ENCODE measurements at regions not wholly inside any gene's neighbourhood (a gene's known extent, or its start where the extent isn't known, plus 50 kb on each side); places are given as distances from the start of the nearest gene placed in this dataset.

DNA sequence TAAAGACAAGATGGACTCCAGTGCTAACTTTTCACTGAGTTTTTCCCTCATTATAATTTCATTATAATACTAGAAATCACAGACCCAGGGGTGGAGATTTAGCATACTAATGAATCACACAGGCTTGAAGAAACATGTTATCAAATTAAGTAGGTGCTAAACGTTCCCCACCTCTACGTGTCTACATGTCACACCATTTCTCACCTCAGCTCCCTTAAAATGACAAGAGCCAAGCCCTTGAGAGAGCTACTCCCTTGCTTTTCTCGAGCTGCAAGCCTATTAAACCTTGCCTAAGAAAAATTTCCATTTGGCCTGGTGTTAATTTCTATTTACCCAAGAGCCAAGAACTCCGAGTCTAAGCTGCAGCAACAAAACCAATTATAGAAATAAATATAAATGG is 396.3 kb upstream of the NEGR1 start:
- no peak for TF ChIP-seq CTCF (IDR thresholded peaks at IDR 0.05)
- no peaks in the 10 kb centered on the region for H3K27me3 Mint-ChIP-seq (ENCODE audit: low read depth in 3 of 3)

DNA sequence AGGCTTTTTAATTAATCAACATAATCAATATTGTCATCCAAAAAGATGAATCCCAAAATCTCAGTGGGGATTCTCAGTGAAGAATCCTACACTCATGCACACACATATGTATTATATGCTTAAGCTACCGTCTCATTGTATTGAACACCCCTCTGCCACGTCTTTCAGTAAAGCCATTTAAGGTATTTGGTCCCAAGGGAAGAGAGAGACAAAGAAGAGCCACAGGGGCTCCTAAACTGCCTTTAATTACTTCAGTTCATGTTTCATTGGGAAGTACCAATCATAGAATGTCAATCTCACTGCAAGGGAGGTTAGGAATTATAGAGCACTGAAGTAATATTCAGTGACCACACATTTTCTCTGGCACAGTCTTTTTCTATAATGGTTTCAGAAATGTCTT is 388.6 kb upstream of the NEGR1 start:
- no peak for DNase-seq
- intact Hi-C loops (cut with micrococcal nuclease) = no loop called here
- H3K4me1 Mint-ChIP-seq = no peaks in the 10 kb centered on the region
- no peak overlapping the region for H3K9ac ChIP-seq (ENCODE audit: insufficient read depth, low read length, poor library complexity, severe bottlenecking)
- no CpG with 5 or more reads among the region's 2 CpGs for WGBS (ENCODE audit: insufficient coverage)
- H3K79me2 ChIP-seq (ENCODE audit: insufficient read depth, low read length) = no peaks in the 10 kb centered on the region
- TF ChIP-seq CTCF (IDR thresholded peaks at IDR 0.05) = no peak
- no peaks in the 10 kb centered on the region for H3K9me3 ChIP-seq (replicated peaks in 1 of 2; ENCODE audit: control insufficient read depth in 1 of 2, insufficient read depth in 1 of 2, low read length in 2 of 2)
- no peaks in the 10 kb centered on the region for H3K36me3 Mint-ChIP-seq
- H3K27me3 ChIP-seq (ENCODE audit: control insufficient read depth in 2 of 2, insufficient read depth in 2 of 2, low read length in 2 of 2) = no peaks in the 10 kb centered on the region
- H3K4me3 ChIP-seq (replicated peaks in 1 of 3; ENCODE audit: low read depth in 2 of 3, low read length in 3 of 3) = no peak overlapping the region
- no peak overlapping the region for H3K4me3 Mint-ChIP-seq
- no peak overlapping the region for H3K27ac ChIP-seq (ENCODE audit: low read depth in 1 of 2, low read length in 2 of 2)
- peaks cover 0 to 1% (median 0%) of the 10 kb centered on the region in 3 donors for H3K27me3 Mint-ChIP-seq (ENCODE audit: low read depth in 3 of 3)
- no peak overlapping the region for H3K27ac Mint-ChIP-seq
- H3K4me2 ChIP-seq (replicated peaks; ENCODE audit: extremely low read depth, low read length, poor library complexity, severe bottlenecking) = no peak overlapping the region
- H4K20me1 ChIP-seq (ENCODE audit: insufficient read depth, low read length) = no peaks in the 10 kb centered on the region
- peaks cover 0 to 10% (median 0%) of the 10 kb centered on the region in 7 donors for H3K9me3 Mint-ChIP-seq
- no peaks in the 10 kb centered on the region for H3K36me3 ChIP-seq (replicated peaks in 1 of 2; ENCODE audit: control insufficient read depth in 1 of 2, insufficient read depth in 2 of 2, low read length in 2 of 2)
- no peaks in the 10 kb centered on the region for H3K4me1 ChIP-seq (ENCODE audit: control insufficient read depth in 1 of 2, insufficient read depth in 2 of 2, low read length in 2 of 2)
- H2AFZ ChIP-seq (ENCODE audit: insufficient read depth, low read depth, low read length, poor library complexity, severe bottlenecking) = no peak overlapping the region

More for the DNA sequence above, 396.3 kb upstream of the NEGR1 start:
- Histone ChIP-seq H3K9ac (ENCODE audit: insufficient read depth, low read length, poor library complexity, severe bottlenecking) (no peak overlapping the region), H3K79me2 (ENCODE audit: insufficient read depth, low read length) (no peaks in the 10 kb centered on the region), H4K20me1 (ENCODE audit: insufficient read depth, low read length) (no peaks in the 10 kb centered on the region), H3K27me3 (ENCODE audit: control insufficient read depth in 2 of 2, insufficient read depth in 2 of 2, low read length in 2 of 2) (no peaks in the 10 kb centered on the region), H3K27ac (ENCODE audit: low read depth in 1 of 2, low read length in 2 of 2) (no peak overlapping the region), H2AFZ (ENCODE audit: insufficient read depth, low read depth, low read length, poor library complexity, severe bottlenecking) (no peak overlapping the region), H3K4me2 (replicated peaks; ENCODE audit: extremely low read depth, low read length, poor library complexity, severe bottlenecking) (no peak overlapping the region), H3K4me3 (replicated peaks in 1 of 3; ENCODE audit: low read depth in 2 of 3, low read length in 3 of 3) (no peak overlapping the region), H3K4me1 (ENCODE audit: control insufficient read depth in 1 of 2, insufficient read depth in 2 of 2, low read length in 2 of 2) (no peaks in the 10 kb centered on the region), H3K9me3 (replicated peaks in 1 of 2; ENCODE audit: control insufficient read depth in 1 of 2, insufficient read depth in 1 of 2, low read length in 2 of 2) (no peaks in the 10 kb centered on the region), H3K36me3 (replicated peaks in 1 of 2; ENCODE audit: control insufficient read depth in 1 of 2, insufficient read depth in 2 of 2, low read length in 2 of 2) (no peaks in the 10 kb centered on the region)
- 83% methylated on average over 2 of the region's 4 CpGs for WGBS (ENCODE audit: insufficient coverage)
- intact Hi-C loops (cut with micrococcal nuclease) = no loop called here
- no peaks in the 10 kb centered on the region for H3K36me3 Mint-ChIP-seq
- H3K4me3 Mint-ChIP-seq = no peak overlapping the region
- peaks cover 0 to 5% (median 0%) of the 10 kb centered on the region in 7 donors for H3K9me3 Mint-ChIP-seq
- no peak for DNase-seq
- H3K4me1 Mint-ChIP-seq = no peaks in the 10 kb centered on the region
- H3K27ac Mint-ChIP-seq = no peak overlapping the region
